ENCODE measurements at regions not wholly inside any gene's neighbourhood (a gene's known extent, or its start where the extent isn't known, plus 50 kb on each side); places are given as distances from the start of the nearest gene placed in this dataset.

- no peak for DNase-seq (ENCODE audit: low spot score)
- POLR2A ChIA-PET (ENCODE audit: low non-redundant PET), result no interaction called here
- TF ChIP-seq, protein P1, sequence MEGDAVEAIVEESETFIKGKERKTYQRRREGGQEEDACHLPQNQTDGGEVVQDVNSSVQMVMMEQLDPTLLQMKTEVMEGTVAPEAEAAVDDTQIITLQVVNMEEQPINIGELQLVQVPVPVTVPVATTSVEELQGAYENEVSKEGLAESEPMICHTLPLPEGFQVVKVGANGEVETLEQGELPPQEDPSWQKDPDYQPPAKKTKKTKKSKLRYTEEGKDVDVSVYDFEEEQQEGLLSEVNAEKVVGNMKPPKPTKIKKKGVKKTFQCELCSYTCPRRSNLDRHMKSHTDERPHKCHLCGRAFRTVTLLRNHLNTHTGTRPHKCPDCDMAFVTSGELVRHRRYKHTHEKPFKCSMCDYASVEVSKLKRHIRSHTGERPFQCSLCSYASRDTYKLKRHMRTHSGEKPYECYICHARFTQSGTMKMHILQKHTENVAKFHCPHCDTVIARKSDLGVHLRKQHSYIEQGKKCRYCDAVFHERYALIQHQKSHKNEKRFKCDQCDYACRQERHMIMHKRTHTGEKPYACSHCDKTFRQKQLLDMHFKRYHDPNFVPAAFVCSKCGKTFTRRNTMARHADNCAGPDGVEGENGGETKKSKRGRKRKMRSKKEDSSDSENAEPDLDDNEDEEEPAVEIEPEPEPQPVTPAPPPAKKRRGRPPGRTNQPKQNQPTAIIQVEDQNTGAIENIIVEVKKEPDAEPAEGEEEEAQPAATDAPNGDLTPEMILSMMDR (conservative IDR thresholded peaks at IDR 0.05; ENCODE audit: low read depth), result no peak
- H3K27ac ChIP-seq, result no peak overlapping the region
- CTCF ChIA-PET, result no interaction called here
These were observed 247.5 kb downstream of the SEC23A start for GRCh38 chr14:38855513-38855912.

DNA sequence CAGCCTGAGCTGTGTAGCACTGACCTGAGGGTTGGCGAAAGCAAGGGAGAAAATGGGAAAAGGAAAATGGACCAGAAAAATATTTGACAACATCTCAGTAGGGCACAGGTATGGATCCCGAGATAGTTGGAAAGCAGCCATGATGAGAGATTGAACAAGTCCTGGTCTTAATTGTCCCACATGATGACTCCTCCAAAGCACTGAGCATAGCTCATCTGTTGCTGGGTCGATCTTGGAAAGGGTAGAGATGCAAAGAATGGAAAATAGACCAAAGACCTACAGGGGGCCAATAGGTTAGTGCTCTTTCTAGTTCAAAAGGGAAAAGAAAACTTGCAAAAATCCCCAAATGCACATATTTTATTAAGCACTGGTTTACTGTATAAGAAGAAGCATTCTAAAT, 251.9 kb downstream of the SEC23A start:
- TF ChIP-seq, protein P1 (conservative IDR thresholded peaks at IDR 0.05; ENCODE audit: low read depth), result no peak
- no peak overlapping the region for H3K27ac ChIP-seq
- POLR2A ChIA-PET (ENCODE audit: low non-redundant PET), result no interaction called here
- CTCF ChIA-PET, result no interaction called here
- no peak for DNase-seq (ENCODE audit: low spot score)

GRCh38 chr14:38850664-38851063, 252.4 kb downstream of the SEC23A start:
- no peak for DNase-seq (ENCODE audit: low spot score)
- CTCF ChIA-PET, result no interaction called here
- POLR2A ChIA-PET (ENCODE audit: low non-redundant PET), result no interaction called here
- TF ChIP-seq, protein P1 (conservative IDR thresholded peaks at IDR 0.05; ENCODE audit: low read depth), result no peak
- no peak overlapping the region for H3K27ac ChIP-seq

DNA sequence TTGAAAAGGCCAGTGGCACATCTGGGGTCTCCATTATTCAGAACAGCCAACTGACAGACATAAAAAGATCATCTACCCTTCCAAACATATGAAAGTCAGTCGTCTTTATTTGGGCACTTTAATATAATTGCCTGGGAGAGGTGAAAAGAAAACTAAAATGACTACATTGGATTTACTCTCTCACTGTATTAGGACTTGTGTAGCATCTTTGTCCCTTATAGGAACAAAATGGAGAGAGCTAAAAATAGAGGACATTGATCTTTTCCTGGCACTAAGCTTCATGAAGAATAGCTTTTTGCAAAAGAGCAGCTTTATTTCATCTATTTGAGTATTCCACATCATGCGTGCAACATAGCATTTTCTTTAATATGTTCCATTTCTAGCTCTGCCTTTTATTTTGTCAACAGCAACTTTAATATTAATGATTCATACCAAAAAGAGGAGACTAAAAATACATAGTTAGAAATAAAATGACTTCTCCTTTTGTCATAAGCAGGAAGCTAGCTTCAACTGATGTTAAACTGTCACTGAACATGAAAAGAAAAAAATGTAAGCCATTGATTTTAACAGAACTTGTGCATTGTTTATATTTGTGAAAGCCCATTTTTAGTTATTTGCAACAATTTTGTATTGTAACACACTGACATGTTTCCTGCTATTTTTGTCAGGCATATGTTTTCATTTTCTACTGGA, 254.6 kb downstream of the SEC23A start:
- CTCF ChIA-PET, result interaction anchor here (0.5 kb wide), 1 partner anchor 283 kb away, joined by 3 read pairs; no protein-coding TSS in a partner anchor
- POLR2A ChIA-PET (ENCODE audit: low non-redundant PET), result no interaction called here
- TF ChIP-seq, protein P1 (conservative IDR thresholded peaks at IDR 0.05; ENCODE audit: low read depth), result no peak
- no peak for DNase-seq (ENCODE audit: low spot score)
- H3K27ac ChIP-seq, result no peak overlapping the region

DNA sequence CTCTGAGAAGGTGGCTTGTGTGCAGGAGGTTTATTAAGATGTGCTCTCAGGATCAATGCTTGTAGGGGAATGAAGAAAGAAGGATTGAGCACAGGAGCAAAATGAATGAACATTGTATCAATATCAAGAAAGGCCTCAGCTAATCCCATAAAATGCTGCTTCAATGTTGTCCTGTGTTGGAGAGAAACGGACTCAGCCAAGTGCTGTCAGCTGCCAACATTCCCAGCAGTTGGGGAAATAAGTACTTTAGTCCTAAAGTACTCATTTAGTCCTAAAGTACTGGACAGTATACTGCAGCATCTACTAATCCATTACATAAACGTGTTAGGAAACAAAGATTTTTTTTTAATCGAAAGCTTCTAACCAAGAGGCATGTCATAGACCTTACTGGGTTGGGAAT, 255.9 kb downstream of the SEC23A start:
- H3K27ac ChIP-seq, result no peak overlapping the region
- ChIA-PET POLR2A (ENCODE audit: low non-redundant PET) (no interaction called here), CTCF (interaction anchor here (0.6 kb wide), 1 partner anchor 1230 kb away, joined by 3 read pairs; no protein-coding TSS in a partner anchor)
- DNase-seq (ENCODE audit: low spot score), result no peak
- TF ChIP-seq, protein P1 (conservative IDR thresholded peaks at IDR 0.05; ENCODE audit: low read depth), result no peak

DNA sequence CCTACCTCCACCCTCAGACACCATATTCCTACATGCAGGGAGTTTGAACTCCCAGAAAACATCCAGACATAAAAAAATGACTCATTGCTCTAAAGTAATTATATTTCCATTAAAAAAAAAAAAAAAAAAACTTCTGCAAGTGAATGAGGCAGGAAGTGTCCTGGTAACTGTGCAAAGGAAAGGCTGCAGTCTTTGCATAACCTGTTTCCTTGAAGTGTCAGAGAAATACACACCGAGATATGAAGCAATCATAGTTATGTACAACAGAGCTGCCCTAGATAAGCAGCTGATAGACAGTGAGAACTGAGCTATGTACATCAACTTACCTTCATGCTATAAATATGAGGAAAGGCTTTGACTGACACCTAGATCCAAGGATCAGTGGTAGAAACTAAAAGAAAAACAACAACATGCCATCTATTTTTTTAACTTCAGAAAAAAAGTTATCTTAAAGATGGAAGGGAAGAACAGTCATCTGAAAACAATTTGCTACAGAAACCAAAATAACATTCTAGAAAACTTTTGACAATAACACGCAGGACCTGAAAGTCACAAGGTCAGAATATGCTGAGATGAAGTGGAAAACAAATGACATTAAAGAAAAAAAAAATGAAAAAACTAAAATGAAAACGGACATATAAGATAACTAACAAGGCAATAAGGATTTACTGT, 263.2 kb downstream of the SEC23A start:
- POLR2A ChIA-PET (ENCODE audit: low non-redundant PET), result no interaction called here

More for the DNA sequence above, 263.2 kb downstream of the SEC23A start:
- CTCF ChIA-PET, result interaction anchor here (0.6 kb wide), 2 partner anchors 10 to 61 kb away, joined by 3 read pairs; no protein-coding TSS in a partner anchor
- no peak for DNase-seq (ENCODE audit: low spot score)
- no peak overlapping the region for H3K27ac ChIP-seq
- TF ChIP-seq, protein P1 (conservative IDR thresholded peaks at IDR 0.05; ENCODE audit: low read depth), result no peak
